HFFc6 (cell line): ENCODE measurements at regions not wholly inside any gene's neighbourhood (a gene's known extent, or its start where the extent isn't known, plus 50 kb on each side); places are given as distances from the start of the nearest gene placed in this dataset.

Source experiments
- DNase-seq: peaks from one replicate; pipeline ENCODE4 v3.0.0-alpha.2; 2018
- H3K27ac Mint-ChIP-seq: 2 replicates; pipeline ENCODE4 v1.8.0; 2020; ENCODE audit warnings: mild to moderate bottlenecking, mixed read lengths
- H3K27me3 Mint-ChIP-seq: 2 replicates; pipeline ENCODE4 v1.8.0; 2021; ENCODE audit warnings: mild to moderate bottlenecking, moderate library complexity, mixed read lengths; ENCODE audit not compliant: insufficient read depth
- H3K36me3 Mint-ChIP-seq: 2 replicates; pipeline ENCODE4 v1.8.0; 2021; ENCODE audit warnings: low read depth, mixed read lengths
- H3K4me1 Mint-ChIP-seq: 2 replicates; pipeline ENCODE4 v1.8.0; 2020; ENCODE audit warnings: low read depth, mixed read lengths
- H3K4me3 Mint-ChIP-seq: 2 replicates; pipeline ENCODE4 v1.8.0; 2020; ENCODE audit warnings: mild to moderate bottlenecking, moderate library complexity, mixed read lengths
- H3K9me3 Mint-ChIP-seq: 2 replicates; pipeline ENCODE4 v1.8.0; 2020; ENCODE audit warnings: mild to moderate bottlenecking, mixed read lengths
- CTCF ChIP-seq: fragments of 200-600 bp; sonication (generic); IDR thresholded peaks from 2 replicates; pipeline ENCODE4 v1.5.0; 2021; ENCODE audit warnings: antibody characterized with exemption, mild to moderate bottlenecking

GRCh38 chr2:138333677-138334076 is 167.9 kb upstream of the SPOPL start:
- Mint-ChIP-seq H3K4me1 (peaks cover 17% of the 10 kb centered on the region), H3K27ac (no peak overlapping the region), H3K9me3 (no peaks in the 10 kb centered on the region), H3K27me3 (no peaks in the 10 kb centered on the region; the same call in 1 of the 2 replicates), H3K36me3 (no peaks in the 10 kb centered on the region), H3K4me3 (no peak overlapping the region)
- no peak for DNase-seq
- TF ChIP-seq CTCF = no peak

- no peak for TF ChIP-seq CTCF
- Mint-ChIP-seq H3K4me3 (no peak overlapping the region), H3K9me3 (no peaks in the 10 kb centered on the region), H3K4me1 (peaks cover 17% of the 10 kb centered on the region), H3K36me3 (no peaks in the 10 kb centered on the region), H3K27me3 (no peaks in the 10 kb centered on the region; the same call in 1 of the 2 replicates), H3K27ac (no peak overlapping the region)
- DNase-seq = no peak
Measured at GRCh38 chr2:138334323-138334722, 167.2 kb upstream of the SPOPL start.

GRCh38 chr2:138335036-138335435 is 166.5 kb upstream of the SPOPL start:
- DNase-seq = no peak

GRCh38 chr2:138336146-138336545 is 165.4 kb upstream of the SPOPL start:
- Mint-ChIP-seq H3K9me3 (no peaks in the 10 kb centered on the region), H3K4me1 (peaks cover 17% of the 10 kb centered on the region), H3K36me3 (no peaks in the 10 kb centered on the region), H3K4me3 (no peak overlapping the region), H3K27me3 (no peaks in the 10 kb centered on the region), H3K27ac (no peak overlapping the region)
- TF ChIP-seq CTCF = no peak
- no peak for DNase-seq

More at GRCh38 chr2:138335036-138335435, 166.5 kb upstream of the SPOPL start:
- TF ChIP-seq CTCF = no peak
- H3K27me3 Mint-ChIP-seq = no peaks in the 10 kb centered on the region; the same call in 1 of the 2 replicates
- H3K4me3 Mint-ChIP-seq = no peak overlapping the region
- H3K9me3 Mint-ChIP-seq = no peaks in the 10 kb centered on the region
- no peak overlapping the region for H3K27ac Mint-ChIP-seq
- peaks cover 17% of the 10 kb centered on the region for H3K4me1 Mint-ChIP-seq
- H3K36me3 Mint-ChIP-seq = no peaks in the 10 kb centered on the region

GRCh38 chr2:138355244-138355643 is 146.3 kb upstream of the SPOPL start:
- no peaks in the 10 kb centered on the region for H3K9me3 Mint-ChIP-seq
- no peak overlapping the region for H3K27ac Mint-ChIP-seq
- TF ChIP-seq CTCF = no peak
- peaks cover 8% of the 10 kb centered on the region for H3K4me1 Mint-ChIP-seq
- H3K27me3 Mint-ChIP-seq = no peaks in the 10 kb centered on the region
- H3K4me3 Mint-ChIP-seq = no peak overlapping the region
- H3K36me3 Mint-ChIP-seq = no peaks in the 10 kb centered on the region
- no peak for DNase-seq

GRCh38 chr2:138356178-138356577 is 145.4 kb upstream of the SPOPL start:
- no peaks in the 10 kb centered on the region for H3K9me3 Mint-ChIP-seq
- 0 out of 2 replicates have a peak overlapping the region, but pooled peaks have one; percentile 11 for H3K4me3 Mint-ChIP-seq
- DNase-seq = peak; percentile 20
- no peak for TF ChIP-seq CTCF
- no peak overlapping the region; the same call in 1 of the 2 replicates for H3K27ac Mint-ChIP-seq
- H3K4me1 Mint-ChIP-seq = peaks cover 8% of the 10 kb centered on the region
- no peaks in the 10 kb centered on the region for H3K36me3 Mint-ChIP-seq
- no peaks in the 10 kb centered on the region for H3K27me3 Mint-ChIP-seq
